ENCODE measurements at regions not wholly inside any gene's neighbourhood (a gene's known extent, or its start where the extent isn't known, plus 50 kb on each side); places are given as distances from the start of the nearest gene placed in this dataset.

GRCh38 chr16:66057057-66057456 is 309.4 kb upstream of the CDH5 start:
- WGBS (ENCODE audit: low lambda C conversion rate), result 7% methylated on average over 3 of the region's 3 CpGs
- FAIRE-seq (no peak), DNase-seq (ENCODE audit: low spot score) (no peak), ATAC-seq (no peak)
- in situ Hi-C loops (cut with HindIII; ENCODE audit: extremely low pct_ligation_motif_present, low pct_unique_long_range_greater_than_20kb) (no loop called here), intact Hi-C loops (cut with micrococcal nuclease; ENCODE audit: unreplicated experiment) (no loop called here)
- POLR2A ChIA-PET, result no interaction called here
- no peaks in the 10 kb centered on the region for H3K9me3 ChIP-seq (ENCODE audit: low read length)
- peak; percentile 78 for TF ChIP-seq CREB1 (IDR thresholded peaks at IDR 0.05)
- no peak for TF ChIP-seq CREB1 (CRISPR knock-in tag; IDR thresholded peaks at IDR 0.05)
- TF ChIP-seq ZNF710 (CRISPR knock-in tag; IDR thresholded peaks at IDR 0.05; ENCODE audit: borderline replicate concordance), result no peak
- H3K9ac ChIP-seq (ENCODE audit: insufficient read depth, low read depth, low read length), result no peak overlapping the region
- no peak overlapping the region for H3K4me3 ChIP-seq (replicated peaks in 1 of 3; ENCODE audit: insufficient read depth in 1 of 3, low read depth in 2 of 3, low read length in 3 of 3)
- no peaks in the 10 kb centered on the region for H4K20me1 ChIP-seq (ENCODE audit: insufficient read depth, low read length)
- H3K27ac ChIP-seq (ENCODE audit: extremely low read length, insufficient read depth, low read length), result no peak overlapping the region
- CTCF ChIA-PET (ENCODE audit: low intra/inter-chr PET ratio, low total read pairs), result no interaction called here
- peaks cover 0 to 27% of the 10 kb centered on the region in 2 experiments; a peak in 2 of 5 replicates for H3K27me3 ChIP-seq (ENCODE audit: control insufficient read depth in 1 of 2, insufficient read depth in 2 of 2, low read length in 2 of 2)
- no peaks in the 10 kb centered on the region for H3K79me2 ChIP-seq (ENCODE audit: insufficient read depth, low read length)
- no peaks in the 10 kb centered on the region for H3K4me1 ChIP-seq (ENCODE audit: insufficient read depth, low read length)
- no TSS peak for BruUV-seq (replicated peaks)
- no peaks in the 10 kb centered on the region for H3K36me3 ChIP-seq (replicated peaks in 1 of 2; ENCODE audit: control insufficient read depth in 1 of 2, insufficient read depth in 2 of 2, low read length in 2 of 2)
- H3K4me2 ChIP-seq (ENCODE audit: low read depth, low read length), result no peak overlapping the region
- no peak overlapping the region for H2AFZ ChIP-seq (ENCODE audit: low read length)

- in situ Hi-C loops (cut with HindIII; ENCODE audit: extremely low pct_ligation_motif_present, low pct_unique_long_range_greater_than_20kb), result no loop called here
Observed at GRCh38 chr16:66054095-66054494, 312.4 kb upstream of the CDH5 start.

More at GRCh38 chr16:66054095-66054494, 312.4 kb upstream of the CDH5 start:
- ChIA-PET POLR2A (no interaction called here), CTCF (ENCODE audit: low intra/inter-chr PET ratio, low total read pairs) (no interaction called here)
- Histone ChIP-seq H3K36me3 (replicated peaks in 1 of 2; ENCODE audit: control insufficient read depth in 1 of 2, insufficient read depth in 2 of 2, low read length in 2 of 2) (no peaks in the 10 kb centered on the region), H3K4me3 (replicated peaks in 1 of 3; ENCODE audit: insufficient read depth in 1 of 3, low read depth in 2 of 3, low read length in 3 of 3) (no peak overlapping the region), H3K27me3 (ENCODE audit: control insufficient read depth in 1 of 2, insufficient read depth in 2 of 2, low read length in 2 of 2) (peaks cover 0 to 27% of the 10 kb centered on the region in 2 experiments; a peak in 2 of 5 replicates), H3K79me2 (ENCODE audit: insufficient read depth, low read length) (no peaks in the 10 kb centered on the region), H3K4me1 (ENCODE audit: insufficient read depth, low read length) (no peaks in the 10 kb centered on the region), H3K4me2 (ENCODE audit: low read depth, low read length) (no peak overlapping the region), H3K9me3 (ENCODE audit: low read length) (no peaks in the 10 kb centered on the region), H4K20me1 (ENCODE audit: insufficient read depth, low read length) (no peaks in the 10 kb centered on the region), H3K27ac (ENCODE audit: extremely low read length, insufficient read depth, low read length) (no peak overlapping the region), H3K9ac (ENCODE audit: insufficient read depth, low read depth, low read length) (no peak overlapping the region), H2AFZ (ENCODE audit: low read length) (no peak overlapping the region)
- BruUV-seq (replicated peaks), result no TSS peak
- no peak for TF ChIP-seq MEIS2 (CRISPR knock-in tag; IDR thresholded peaks at IDR 0.05)
- no peak for TF ChIP-seq MED1 (CRISPR knock-in tag; IDR thresholded peaks at IDR 0.05)
- TF ChIP-seq LCORL (IDR thresholded peaks at IDR 0.05), result no peak
- TF ChIP-seq LCORL (CRISPR knock-in tag; IDR thresholded peaks at IDR 0.05), result no peak
- TF ChIP-seq MXI1 (IDR thresholded peaks at IDR 0.05; ENCODE audit: borderline replicate concordance, low read depth, low read length), result no peak
- TF ChIP-seq SRSF1 (optimal IDR thresholded peaks at IDR 0.05; ENCODE audit: low read depth, low read length), result no peak
- TF ChIP-seq TRAFD1 (CRISPR knock-in tag; IDR thresholded peaks at IDR 0.05; ENCODE audit: borderline replicate concordance), result no peak
- TF ChIP-seq RFX3 (CRISPR knock-in tag; IDR thresholded peaks at IDR 0.05), result no peak
- TF ChIP-seq SMAD1 (CRISPR knock-in tag; IDR thresholded peaks at IDR 0.05; ENCODE audit: borderline replicate concordance, low read depth), result no peak
- DNase-seq (ENCODE audit: low spot score), result no peak
- ATAC-seq, result no peak
- WGBS (ENCODE audit: low lambda C conversion rate), result 2% methylated on average over 4 of the region's 4 CpGs
- intact Hi-C loops (cut with micrococcal nuclease; ENCODE audit: unreplicated experiment), result no loop called here
- no peak for FAIRE-seq
